GM21786 (cell line): ENCODE measurements at regions not wholly inside any gene's neighbourhood (a gene's known extent, or its start where the extent isn't known, plus 50 kb on each side); places are given as distances from the start of the nearest gene placed in this dataset.

Source experiments
- ATAC-seq: cut with Tn5 transposase; IDR thresholded peaks from one replicate; pipeline ENCODE4 v1.9.1; 2021; ENCODE audit not compliant: unreplicated experiment

- no peak for ATAC-seq
Observed at GRCh38 chr7:112887337-112887736, 97.1 kb upstream of the TMEM168 start.

- ATAC-seq = no peak
Observed at GRCh38 chr7:112886208-112886607, 96.0 kb upstream of the TMEM168 start.

GRCh38 chr7:112882991-112883390 is 92.8 kb upstream of the TMEM168 start:
- ATAC-seq = no peak

- ATAC-seq = no peak
Observed at GRCh38 chr7:112882511-112882910, 92.3 kb upstream of the TMEM168 start.

GRCh38 chr7:112882022-112882421 is 91.8 kb upstream of the TMEM168 start:
- no peak for ATAC-seq

- ATAC-seq = no peak
Observed at GRCh38 chr7:112880818-112881418, 90.7 kb upstream of the TMEM168 start.

GRCh38 chr7:112877691-112878460 is 87.7 kb upstream of the TMEM168 start:
- ATAC-seq = no peak

- ATAC-seq = no peak
Observed at GRCh38 chr7:112876877-112877276, 86.7 kb upstream of the TMEM168 start.

GRCh38 chr7:112874909-112875308 is 84.7 kb upstream of the TMEM168 start:
- no peak for ATAC-seq

- ATAC-seq = no peak
Observed at GRCh38 chr7:112873831-112874553, 83.8 kb upstream of the TMEM168 start.

- ATAC-seq = no peak
Observed at GRCh38 chr7:112869111-112869774, 79.0 kb upstream of the TMEM168 start.

GRCh38 chr7:112868609-112869008 is 78.4 kb upstream of the TMEM168 start:
- ATAC-seq = no peak

- peak; percentile 100 for ATAC-seq
Observed at GRCh38 chr7:112866424-112866823, 76.2 kb upstream of the TMEM168 start.

GRCh38 chr7:112864380-112864779 is 74.2 kb upstream of the TMEM168 start:
- no peak for ATAC-seq

GRCh38 chr7:112858838-112859237 is 68.6 kb upstream of the TMEM168 start:
- no peak for ATAC-seq

- ATAC-seq = no peak
Observed at GRCh38 chr7:112855227-112855626, 65.0 kb upstream of the TMEM168 start.

GRCh38 chr7:112854169-112854568 is 64.0 kb upstream of the TMEM168 start:
- ATAC-seq = no peak

- no peak for ATAC-seq
Observed at GRCh38 chr7:112853422-112853821, 63.2 kb upstream of the TMEM168 start.

- no peak for ATAC-seq
Observed at GRCh38 chr7:112843151-112843550, 53.0 kb upstream of the TMEM168 start.
